A549 (cell line): ENCODE measurements at regions not wholly inside any gene's neighbourhood (a gene's known extent, or its start where the extent isn't known, plus 50 kb on each side); places are given as distances from the start of the nearest gene placed in this dataset.

Experiments
- MAFK ChIP-seq: fragments of 450-650 bp; IDR thresholded peaks from 2 replicates; pipeline ENCODE4 v1.6.1; 2014; ENCODE audit not compliant: partially characterized antibody
- MYC ChIP-seq: IDR thresholded peaks from 2 replicates; pipeline ENCODE4 v1.6.1; 2012; ENCODE audit warnings: mild to moderate bottlenecking, inconsistent platforms, low read length, improper control_type of control experiment, borderline replicate concordance
- NR3C1 ChIP-seq: fragments of >200 bp; sonication (Bioruptor Twin); formaldehyde crosslinking; IDR thresholded peaks from 3 replicates; pipeline ENCODE4 v1.6.1; 2017
- POLR2A ChIP-seq: IDR thresholded peaks from 2 replicates; pipeline ENCODE4 v1.6.1; 2012; ENCODE audit warnings: mild to moderate bottlenecking, low read length
- RCOR1 ChIP-seq: fragments of 150-350 bp; IDR thresholded peaks from 2 replicates; pipeline ENCODE4 v1.6.1; 2014; ENCODE audit warnings: antibody characterized with exemption, low read length, low read depth
- RNF2 ChIP-seq: fragments of 200-600 bp; sonication (generic); IDR thresholded peaks from 2 replicates; pipeline ENCODE4 v1.6.1; 2016; ENCODE audit warnings: low read depth, mild to moderate bottlenecking, antibody characterized with exemption, moderate library complexity, borderline replicate concordance
- TF ChIP-seq, protein P1 (sequence below): fragments of 250-450 bp; sonication (Bioruptor Pico); IDR thresholded peaks from 2 replicates; pipeline ENCODE4 v1.5.0; 2021; ENCODE audit warnings: mild to moderate bottlenecking, moderate library complexity, borderline replicate concordance
- TF ChIP-seq, protein P2 (sequence below): fragments of 200-600 bp; sonication (generic); IDR thresholded peaks from 2 replicates; pipeline ENCODE4 v1.6.1; 2016; ENCODE audit warnings: antibody characterized with exemption, mild to moderate bottlenecking, moderate library complexity
- TF ChIP-seq, protein P3 (sequence below): fragments of >200 bp; sonication (Bioruptor Twin); formaldehyde crosslinking; IDR thresholded peaks from 3 replicates; pipeline ENCODE4 v1.5.1; 2016
- TF ChIP-seq, protein P4 (sequence below): IDR thresholded peaks from 2 replicates; pipeline ENCODE4 v1.6.1; 2012

DNA sequence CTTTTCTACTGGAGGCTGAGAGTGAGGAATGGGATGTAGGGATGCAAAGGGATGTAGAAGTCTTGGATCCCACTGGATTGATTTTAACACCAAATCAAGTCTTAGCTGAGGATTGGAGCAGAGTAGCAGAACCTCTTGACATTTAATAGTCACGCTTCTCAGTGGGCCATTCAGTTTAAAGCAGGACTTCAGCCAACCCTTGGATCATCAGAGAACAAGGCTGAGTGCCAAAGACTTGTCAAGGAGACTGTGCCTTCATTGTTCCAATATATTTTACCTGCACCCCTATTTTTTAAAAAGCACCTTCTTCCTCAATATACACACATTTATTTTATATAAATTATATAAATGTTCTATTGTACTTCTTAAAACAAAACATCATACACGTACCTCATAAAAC is 242.4 kb upstream of the ST6GAL2 start:
- TF ChIP-seq, protein P1, sequence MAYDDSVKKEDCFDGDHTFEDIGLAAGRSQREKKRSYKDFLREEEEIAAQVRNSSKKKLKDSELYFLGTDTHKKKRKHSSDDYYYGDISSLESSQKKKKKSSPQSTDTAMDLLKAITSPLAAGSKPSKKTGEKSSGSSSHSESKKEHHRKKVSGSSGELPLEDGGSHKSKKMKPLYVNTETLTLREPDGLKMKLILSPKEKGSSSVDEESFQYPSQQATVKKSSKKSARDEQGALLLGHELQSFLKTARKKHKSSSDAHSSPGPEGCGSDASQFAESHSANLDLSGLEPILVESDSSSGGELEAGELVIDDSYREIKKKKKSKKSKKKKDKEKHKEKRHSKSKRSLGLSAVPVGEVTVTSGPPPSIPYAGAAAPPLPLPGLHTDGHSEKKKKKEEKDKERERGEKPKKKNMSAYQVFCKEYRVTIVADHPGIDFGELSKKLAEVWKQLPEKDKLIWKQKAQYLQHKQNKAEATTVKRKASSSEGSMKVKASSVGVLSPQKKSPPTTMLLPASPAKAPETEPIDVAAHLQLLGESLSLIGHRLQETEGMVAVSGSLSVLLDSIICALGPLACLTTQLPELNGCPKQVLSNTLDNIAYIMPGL, result no peak
- no peak for TF ChIP-seq MYC
- TF ChIP-seq, protein P2, sequence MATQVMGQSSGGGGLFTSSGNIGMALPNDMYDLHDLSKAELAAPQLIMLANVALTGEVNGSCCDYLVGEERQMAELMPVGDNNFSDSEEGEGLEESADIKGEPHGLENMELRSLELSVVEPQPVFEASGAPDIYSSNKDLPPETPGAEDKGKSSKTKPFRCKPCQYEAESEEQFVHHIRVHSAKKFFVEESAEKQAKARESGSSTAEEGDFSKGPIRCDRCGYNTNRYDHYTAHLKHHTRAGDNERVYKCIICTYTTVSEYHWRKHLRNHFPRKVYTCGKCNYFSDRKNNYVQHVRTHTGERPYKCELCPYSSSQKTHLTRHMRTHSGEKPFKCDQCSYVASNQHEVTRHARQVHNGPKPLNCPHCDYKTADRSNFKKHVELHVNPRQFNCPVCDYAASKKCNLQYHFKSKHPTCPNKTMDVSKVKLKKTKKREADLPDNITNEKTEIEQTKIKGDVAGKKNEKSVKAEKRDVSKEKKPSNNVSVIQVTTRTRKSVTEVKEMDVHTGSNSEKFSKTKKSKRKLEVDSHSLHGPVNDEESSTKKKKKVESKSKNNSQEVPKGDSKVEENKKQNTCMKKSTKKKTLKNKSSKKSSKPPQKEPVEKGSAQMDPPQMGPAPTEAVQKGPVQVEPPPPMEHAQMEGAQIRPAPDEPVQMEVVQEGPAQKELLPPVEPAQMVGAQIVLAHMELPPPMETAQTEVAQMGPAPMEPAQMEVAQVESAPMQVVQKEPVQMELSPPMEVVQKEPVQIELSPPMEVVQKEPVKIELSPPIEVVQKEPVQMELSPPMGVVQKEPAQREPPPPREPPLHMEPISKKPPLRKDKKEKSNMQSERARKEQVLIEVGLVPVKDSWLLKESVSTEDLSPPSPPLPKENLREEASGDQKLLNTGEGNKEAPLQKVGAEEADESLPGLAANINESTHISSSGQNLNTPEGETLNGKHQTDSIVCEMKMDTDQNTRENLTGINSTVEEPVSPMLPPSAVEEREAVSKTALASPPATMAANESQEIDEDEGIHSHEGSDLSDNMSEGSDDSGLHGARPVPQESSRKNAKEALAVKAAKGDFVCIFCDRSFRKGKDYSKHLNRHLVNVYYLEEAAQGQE, result no peak
- TF ChIP-seq RNF2, result no peak
- TF ChIP-seq, protein P3, sequence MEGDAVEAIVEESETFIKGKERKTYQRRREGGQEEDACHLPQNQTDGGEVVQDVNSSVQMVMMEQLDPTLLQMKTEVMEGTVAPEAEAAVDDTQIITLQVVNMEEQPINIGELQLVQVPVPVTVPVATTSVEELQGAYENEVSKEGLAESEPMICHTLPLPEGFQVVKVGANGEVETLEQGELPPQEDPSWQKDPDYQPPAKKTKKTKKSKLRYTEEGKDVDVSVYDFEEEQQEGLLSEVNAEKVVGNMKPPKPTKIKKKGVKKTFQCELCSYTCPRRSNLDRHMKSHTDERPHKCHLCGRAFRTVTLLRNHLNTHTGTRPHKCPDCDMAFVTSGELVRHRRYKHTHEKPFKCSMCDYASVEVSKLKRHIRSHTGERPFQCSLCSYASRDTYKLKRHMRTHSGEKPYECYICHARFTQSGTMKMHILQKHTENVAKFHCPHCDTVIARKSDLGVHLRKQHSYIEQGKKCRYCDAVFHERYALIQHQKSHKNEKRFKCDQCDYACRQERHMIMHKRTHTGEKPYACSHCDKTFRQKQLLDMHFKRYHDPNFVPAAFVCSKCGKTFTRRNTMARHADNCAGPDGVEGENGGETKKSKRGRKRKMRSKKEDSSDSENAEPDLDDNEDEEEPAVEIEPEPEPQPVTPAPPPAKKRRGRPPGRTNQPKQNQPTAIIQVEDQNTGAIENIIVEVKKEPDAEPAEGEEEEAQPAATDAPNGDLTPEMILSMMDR, result no peak
- no peak for TF ChIP-seq POLR2A
- TF ChIP-seq MAFK, result no peak
- TF ChIP-seq, protein P4, sequence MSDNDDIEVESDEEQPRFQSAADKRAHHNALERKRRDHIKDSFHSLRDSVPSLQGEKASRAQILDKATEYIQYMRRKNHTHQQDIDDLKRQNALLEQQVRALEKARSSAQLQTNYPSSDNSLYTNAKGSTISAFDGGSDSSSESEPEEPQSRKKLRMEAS, result no peak
- TF ChIP-seq NR3C1, result no peak
- no peak for TF ChIP-seq RCOR1
